Activated gamma-delta T cell treated with anti-CD3 and anti-CD28 coated beads, Interleukin-2, amount 50 U/mL, for 16 hours (primary cell): ENCODE measurements at regions not wholly inside any gene's neighbourhood (a gene's known extent, or its start where the extent isn't known, plus 50 kb on each side); places are given as distances from the start of the nearest gene placed in this dataset.
"Not testable (repeated sequence)": the region's sequence is repeated elsewhere in the genome, so short reads cannot be mapped to it uniquely, and the experiment has no call there.

Source experiments
- DNase-seq: peaks from one replicate; pipeline ENCODE4 v3.0.0-alpha.2; 2020; ENCODE audit warnings: low read depth

DNA sequence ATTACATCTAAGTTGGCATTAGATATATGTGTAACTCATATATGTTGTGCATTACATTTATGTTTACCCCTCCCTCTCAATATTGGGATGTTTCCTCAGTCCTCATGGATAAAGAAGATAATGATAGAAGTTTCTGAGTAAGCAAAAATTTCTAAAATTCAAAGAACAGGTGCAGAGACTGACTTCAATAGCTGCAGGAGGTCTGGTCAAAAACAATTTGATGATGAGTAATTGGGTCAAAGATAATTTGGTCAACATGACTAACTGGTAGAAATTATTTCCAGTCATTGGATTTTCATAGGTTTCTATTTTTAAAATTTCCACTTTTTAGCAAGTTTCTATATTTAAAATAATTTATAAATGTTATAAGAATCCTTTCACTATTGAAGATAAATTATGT lies 1130.9 kb upstream of the SLC39A10 start:
- no peak for DNase-seq

DNA sequence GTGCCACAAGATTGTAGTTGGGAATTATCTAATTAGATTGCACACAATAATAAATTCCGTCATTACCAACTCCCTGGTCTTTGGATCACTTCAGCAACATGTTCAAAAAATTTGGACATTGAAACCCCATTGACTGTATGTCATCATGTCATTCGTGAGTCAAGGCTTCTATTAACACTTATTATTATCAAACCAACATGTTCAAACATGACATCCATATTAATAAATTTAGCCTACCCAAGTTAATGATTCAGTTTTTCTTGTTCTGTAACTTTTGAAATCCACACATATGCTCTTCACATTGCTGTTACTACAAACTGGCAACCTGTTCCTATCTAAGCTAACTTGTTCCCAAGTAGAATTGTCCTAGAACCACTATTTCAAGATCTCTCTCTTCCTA lies 1142.7 kb upstream of the SLC39A10 start:
- DNase-seq, result no peak

DNA sequence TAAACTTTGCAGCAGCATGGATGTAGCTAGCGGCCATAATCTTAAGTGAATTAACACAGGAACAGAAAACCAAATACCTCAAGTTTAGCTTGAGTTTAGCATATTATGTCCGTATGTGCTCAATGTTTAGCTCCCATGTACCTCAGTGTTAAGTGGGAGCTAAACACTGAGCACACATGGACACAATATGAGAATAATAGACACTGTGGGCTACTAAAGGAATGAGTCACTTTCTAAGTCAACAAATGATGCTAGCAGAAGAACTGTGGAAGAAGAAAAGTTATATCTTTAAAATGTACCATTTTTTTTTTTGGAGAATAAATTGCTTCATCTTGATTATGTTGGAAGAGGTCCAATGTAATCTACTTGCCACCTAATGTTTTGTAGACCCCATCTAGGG lies 1146.0 kb upstream of the SLC39A10 start:
- DNase-seq, result not testable (repeated sequence)

DNA sequence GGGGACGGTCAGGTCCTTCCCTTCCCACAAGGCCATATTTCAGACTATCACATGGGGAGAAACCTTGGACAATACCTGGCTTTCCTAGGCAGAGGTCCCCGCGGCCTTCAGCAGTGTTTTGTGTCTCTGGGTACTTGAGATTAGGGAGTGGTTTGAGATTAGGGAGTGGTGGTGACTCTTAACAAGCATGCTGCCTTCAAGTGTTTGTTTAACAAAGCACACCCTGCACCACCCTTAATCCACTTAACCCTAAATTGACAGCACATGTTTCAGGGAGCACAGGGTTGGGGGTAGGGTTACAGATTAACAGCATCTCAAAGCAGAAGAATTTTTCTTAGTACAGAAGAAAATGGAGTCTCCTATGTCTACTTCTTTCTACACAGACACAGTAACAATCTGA lies 1152.2 kb upstream of the SLC39A10 start:
- not testable (repeated sequence) for DNase-seq

DNA sequence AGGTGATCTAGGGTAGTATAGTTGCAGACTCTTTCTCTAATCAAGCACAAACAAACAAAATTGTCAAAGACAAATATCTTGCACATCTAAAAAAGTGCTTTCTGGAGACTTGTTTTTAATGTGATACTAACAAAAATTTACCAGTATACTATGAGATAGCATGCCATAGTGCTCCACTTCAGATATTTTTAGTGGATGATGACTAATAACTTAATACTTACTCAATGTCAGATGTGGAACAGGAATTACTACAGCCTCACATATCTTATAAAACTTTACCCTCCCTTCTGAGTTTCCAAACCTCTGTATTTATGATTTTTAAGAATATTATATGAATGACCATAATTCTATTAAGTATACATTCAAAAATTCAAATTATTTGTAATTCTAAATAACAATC lies 1162.0 kb upstream of the SLC39A10 start:
- DNase-seq, result no peak

DNA sequence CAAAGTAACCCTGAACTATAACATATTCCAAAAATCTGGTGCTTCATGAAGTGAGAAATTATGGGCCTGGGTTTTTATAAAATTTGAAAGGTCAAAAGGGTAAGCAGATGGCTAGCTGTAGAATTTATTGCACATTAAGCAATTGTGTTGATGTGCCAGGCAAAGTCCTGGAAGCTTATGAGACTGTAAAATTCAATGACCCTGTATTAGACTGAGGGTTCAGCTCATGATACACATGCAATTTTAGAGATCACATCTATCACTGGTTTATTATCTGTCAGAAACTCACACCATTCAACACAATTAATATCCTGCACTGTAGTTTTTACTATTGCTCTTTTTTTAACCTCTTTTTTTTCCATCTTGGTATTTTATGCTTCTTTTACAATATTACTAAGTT lies 1162.6 kb upstream of the SLC39A10 start:
- DNase-seq, result no peak

DNA sequence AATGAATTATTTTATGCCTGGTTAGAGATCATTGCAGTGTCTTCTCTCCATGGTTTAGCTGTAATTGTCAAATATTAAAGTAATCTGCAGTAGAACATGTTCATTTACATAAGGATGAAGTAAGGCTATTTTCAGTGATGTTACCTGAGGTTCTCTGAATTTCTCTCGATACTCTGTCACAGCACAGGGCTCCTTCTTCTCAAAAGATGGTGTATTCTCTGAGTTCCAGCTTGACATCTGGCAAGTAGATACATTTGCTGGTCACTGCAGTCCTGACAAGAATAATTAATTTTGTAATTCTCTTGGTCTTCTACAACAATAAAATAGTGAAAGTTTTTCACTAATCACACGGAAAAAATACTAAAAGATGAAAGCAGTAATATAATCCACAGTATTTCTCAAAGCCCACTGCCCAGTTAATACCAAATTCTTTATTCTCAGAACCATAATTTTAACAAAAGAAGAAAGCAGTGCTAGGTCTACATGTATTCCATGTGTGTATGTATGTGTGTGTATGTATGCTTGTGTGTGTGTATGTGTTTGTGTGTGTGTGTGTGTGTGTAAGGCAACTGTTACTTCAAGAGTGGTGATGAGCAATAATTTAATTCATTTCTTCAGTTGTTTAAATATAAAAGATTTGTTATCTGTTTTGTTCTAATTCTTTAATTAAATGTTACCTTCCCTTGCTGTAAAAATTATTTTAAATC lies 1165.5 kb upstream of the SLC39A10 start:
- DNase-seq, result no peak

DNA sequence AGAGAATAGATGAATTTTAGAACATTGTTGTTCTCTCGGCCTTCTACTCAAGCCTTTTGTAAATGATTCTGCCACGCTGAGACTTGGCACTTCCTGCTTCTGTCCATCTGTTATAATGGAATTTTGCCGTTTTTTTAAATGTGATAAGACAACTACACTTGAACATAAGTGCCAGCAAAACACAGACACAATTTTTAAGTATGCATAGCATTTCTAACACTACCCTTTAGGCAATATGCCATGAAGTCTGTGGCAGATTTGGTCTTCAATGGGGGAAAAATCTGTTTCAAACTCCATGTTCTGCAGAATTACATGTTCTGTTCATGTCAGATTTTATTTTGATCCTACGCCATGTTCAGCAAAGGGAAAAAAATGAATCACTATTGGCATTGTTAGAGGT lies 1170.7 kb upstream of the SLC39A10 start:
- no peak for DNase-seq

DNA sequence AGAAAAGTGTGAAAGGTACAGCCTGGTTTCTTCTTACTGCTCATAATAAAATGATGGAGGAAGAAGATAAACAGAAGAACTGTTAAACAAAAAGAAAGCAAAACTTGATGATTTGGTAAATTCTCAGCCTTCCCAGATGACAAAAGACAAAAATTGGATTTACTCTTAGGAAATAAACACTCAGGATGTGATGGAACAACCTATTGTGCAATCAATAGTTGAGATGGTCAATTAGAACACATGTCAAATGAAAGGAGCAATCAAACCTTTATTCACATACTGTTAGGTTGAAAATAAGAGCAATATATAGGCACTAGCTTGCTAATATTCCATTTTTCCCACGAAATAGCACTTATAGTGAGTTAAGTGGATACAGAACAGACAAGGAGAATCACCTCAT lies 1174.0 kb upstream of the SLC39A10 start:
- DNase-seq, result no peak

DNA sequence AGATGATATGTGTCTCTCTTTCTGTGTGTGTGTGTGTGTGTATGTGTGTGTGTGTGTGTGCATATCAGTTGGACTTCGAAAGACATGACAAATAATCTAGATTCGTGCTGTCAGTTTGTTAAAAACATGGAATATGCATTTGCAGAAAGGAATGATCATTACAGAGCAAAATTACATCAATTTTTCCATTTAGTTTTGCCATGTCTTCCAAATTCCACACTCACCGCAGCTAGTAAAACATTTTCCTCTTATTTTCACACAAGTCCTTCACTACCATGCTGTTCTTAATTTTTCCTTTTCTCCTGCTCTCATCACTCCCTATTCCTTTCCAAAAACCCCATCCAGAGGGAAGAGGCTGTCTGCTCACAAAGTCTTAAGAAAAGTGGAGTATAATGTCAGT lies 1191.4 kb upstream of the SLC39A10 start:
- no peak for DNase-seq

DNA sequence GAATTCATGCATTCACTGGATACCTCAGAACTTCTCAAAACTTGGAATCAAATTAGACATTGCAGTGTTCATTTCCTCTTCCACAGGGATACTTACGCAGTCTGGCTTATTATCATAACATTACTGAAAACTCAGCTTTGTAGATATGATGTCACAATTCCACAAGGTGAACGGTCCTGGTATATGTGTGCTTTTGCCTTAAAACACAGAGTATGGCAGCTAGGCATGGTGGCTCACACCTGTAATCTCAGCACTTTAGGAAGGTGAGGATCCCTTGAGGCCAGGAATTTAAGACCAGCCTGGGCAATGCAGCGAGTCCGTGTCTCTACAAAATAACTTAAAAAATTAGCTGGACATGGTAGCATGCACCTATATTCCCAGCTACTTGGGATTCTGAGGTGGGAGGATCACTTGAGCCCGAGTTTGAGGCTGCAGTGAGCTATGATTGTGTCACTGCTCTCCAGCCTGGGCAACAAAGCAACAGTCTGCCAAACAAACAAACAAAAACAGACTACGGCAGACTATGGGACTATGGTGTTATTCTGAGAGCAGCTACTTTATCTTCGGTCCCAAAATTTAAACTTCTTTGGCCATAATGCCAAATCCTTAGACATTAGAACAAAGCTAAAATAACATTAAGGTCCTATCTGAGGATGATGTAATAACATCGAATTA lies 1191.9 kb upstream of the SLC39A10 start:
- no peak for DNase-seq

DNA sequence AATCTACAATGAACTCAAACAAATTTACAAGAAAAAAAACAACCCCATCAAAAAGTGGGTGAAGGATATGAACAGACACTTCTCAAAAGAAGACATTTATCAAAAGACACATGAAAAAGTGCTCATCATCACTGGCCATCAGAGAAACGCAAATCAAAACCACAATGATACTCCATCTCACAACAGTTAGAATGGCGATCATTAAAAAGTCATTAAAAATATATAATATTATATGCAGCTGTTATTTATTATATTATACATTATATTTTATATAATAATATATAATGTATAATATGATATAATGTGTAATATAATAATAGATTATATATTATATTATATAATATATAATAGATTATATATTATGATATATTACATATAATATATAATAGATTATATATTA lies 1194.1 kb upstream of the SLC39A10 start:
- DNase-seq, result not testable (repeated sequence)

DNA sequence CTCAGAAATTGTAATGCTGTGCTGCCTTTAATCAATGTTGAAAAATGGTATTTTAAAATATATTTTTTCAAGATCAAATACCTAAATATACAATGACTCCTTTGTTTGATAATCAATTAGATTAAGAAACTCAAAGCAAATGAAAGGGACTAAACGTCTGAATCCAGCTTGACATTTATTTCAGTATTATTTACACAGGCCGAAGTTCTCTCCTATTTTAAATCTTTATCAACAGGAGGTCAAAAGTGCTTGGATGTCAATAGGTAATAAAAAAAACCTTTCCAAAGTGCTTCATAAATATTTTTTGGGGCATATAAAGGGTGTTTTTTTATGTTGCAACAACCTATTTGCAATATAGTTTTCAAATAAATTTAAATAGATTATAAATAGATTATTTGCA lies 1201.7 kb upstream of the SLC39A10 start:
- DNase-seq, result no peak

DNA sequence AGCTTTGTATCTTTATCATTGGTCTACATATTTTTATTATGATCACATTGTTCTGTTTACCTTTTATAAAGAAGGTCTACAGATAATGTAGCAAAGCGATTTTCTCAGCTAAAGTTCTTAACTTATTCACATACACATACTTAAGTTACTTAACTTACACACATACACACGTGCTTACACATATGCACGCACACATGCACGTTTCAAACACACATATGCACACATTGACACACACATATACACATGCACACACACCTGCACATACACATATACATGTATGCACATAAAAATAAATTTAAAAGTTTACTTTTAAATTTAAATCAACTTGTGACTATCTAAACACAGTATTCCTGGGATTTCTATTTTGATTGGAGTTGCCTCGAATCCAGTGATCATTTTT lies 1204.5 kb upstream of the SLC39A10 start:
- DNase-seq, result no peak

DNA sequence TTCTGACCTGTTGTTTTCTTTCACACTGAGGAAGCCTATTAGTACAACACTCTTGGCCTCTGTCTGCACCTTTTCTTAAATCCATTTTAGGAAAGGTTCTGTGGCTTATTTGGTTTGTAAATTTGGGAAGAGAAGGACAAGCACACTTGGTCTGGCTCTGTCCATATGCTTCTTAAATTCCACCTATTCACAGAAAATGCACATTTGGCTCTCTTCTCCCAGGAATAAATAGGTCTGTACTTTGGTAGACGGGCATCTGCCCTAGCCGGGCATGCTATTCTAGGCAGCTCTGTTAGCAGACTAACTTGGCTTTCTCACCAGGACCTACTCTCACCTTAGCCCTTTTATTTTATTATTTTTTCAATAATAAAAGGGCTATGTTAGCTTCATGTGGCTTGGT lies 1211.8 kb upstream of the SLC39A10 start:
- no peak for DNase-seq

DNA sequence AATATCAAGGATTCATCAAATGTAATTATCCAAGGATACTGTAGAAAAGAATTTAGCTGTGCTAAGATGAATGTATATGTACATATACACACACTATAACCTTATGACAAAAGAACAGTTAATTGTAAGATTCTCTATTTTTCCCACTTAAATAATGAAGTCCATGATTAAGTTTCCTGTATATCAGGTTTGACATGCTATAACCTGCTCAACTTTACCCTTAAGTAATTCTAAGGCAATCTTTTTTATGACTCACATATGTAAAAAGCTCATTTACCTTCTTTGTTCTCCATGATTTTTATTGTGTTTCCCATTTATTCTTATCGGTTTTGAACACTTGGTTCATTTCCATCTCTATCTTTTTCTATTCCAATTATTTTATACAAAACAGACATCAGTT lies 1213.1 kb upstream of the SLC39A10 start:
- DNase-seq, result no peak

DNA sequence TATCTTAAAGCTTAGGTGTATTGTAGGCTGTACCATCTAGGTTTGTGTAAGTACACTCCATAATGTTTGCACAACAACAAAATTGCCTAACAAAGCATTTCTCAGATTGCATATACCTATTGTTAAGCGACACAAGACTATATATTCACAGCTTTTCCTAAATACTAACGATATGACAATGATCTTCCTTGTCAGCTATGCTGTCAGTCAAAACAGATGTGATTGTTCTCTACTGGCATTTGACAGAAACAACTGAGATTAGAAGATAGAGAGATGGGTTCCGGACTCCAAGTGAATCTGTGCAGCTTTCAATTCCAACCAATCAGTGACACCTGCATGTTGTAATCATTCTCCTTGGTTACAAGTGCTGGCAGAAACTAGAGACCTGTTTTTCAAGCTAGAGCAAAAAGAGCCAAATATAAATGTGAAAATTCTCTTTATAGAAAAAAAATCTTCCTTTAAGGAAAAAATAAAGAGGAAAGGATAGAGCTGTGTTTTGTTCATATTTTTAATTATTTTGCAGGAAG lies 1232.3 kb upstream of the SLC39A10 start:
- no peak for DNase-seq

DNA sequence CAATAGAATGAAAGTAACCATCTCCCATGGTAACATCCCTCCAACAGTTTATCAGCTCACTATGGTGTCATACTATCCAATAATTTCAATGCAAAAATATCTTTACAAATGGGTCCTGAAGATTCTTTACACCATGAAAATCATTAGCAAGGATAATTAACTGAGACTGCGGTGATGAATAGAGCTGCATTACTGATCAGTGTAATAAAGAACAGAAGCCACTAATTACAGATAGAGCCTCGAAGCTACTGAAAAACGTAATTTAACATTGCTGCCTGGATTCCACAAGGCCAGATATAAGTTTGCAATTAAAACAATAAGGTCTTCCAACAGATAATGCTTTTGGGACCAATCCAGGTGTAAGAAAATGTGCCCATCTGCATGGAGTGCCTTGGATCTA lies 1245.8 kb upstream of the SLC39A10 start:
- DNase-seq, result no peak

DNA sequence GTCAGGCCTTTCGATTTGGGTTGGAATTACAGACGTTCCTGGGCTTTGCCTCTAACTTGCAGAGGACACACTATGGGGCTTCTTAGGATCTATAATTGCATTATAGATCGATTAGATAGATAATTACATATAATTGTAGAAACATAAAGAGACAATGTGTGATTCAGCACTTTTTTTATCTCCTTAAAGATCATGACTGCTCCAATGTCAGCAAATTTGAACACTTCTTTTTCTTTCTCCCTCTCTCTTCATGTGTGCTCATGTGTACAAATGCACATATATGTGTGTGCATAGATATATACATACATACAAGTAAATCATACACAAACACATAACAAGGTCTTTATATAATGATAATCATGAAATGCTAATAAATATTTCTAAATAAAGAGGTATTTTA lies 1261.2 kb upstream of the SLC39A10 start:
- no peak for DNase-seq

DNA sequence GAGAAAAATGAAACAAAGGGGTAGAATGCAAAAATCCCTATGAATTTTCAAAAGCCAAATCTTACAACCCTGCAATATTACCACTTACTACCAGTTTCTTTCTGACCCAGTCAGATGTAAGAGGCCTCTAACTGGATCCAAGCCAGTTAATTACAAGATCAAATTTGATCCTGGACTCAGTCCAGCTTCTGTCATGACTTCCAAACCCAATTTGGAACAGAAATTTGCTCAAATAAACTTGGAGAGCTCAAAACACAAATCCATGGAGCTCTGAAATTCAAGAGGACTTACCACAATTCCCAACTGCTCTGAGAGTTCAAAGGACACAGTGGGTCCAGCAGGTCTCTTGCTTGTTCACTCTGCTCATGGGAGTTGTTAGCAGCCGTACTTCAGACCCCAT lies 1271.7 kb upstream of the SLC39A10 start:
- no peak for DNase-seq

DNA sequence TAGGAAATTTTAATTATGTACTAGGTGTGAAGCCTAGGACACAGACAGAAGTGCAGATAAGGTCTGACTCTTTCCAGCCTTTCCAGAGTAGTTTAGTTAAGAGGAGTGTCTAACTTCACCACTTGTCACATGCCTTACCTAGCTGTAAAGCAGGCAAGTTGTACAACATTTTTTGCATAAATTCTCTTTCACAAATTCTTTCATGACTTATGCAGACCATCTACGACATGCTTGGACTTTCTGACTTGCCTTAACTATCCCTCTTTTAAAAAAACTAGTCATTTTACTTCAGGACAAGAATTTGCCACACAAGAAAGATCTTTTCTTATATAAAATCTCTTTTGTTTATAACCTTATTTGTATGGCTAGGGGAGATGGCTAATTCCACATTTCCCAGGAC lies 1273.6 kb upstream of the SLC39A10 start:
- DNase-seq, result no peak

DNA sequence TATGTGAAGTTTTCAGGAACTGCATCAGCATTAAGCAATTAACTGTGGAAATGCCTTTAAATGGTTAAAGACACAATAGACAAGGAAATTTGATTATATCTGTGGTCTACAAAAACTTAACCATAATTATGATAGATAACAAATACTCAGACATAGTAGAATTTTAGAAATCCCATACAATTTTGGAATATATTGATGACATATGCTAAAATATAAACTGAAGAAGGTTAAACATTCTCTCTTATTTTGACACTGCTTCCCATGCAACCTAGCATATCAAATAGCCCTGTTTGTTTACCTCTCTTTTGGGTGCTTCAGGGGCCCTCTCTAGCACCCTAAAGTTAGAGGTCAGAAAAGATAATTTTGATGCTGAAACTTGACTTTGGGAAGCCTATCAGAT lies 1274.8 kb upstream of the SLC39A10 start:
- DNase-seq, result no peak

DNA sequence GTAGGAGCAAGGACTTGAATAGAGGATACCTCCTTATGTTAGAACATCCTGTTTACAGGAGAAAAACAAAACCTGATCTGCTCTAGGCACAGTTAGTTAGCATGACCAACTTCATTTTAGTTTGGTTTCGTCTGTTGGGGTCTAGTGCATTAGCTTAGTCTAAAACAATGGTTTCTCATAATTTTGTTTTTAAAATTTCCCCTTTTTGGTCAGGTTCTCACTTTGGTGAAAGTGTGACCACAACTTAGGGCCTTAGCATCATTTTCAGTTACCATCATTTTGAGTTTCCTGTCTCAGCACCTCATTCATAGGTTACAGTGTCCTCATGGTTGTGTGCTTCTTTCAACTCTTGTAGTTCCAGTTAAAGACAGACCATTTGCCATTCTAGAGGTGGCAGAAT lies 1277.0 kb upstream of the SLC39A10 start:
- DNase-seq, result no peak

DNA sequence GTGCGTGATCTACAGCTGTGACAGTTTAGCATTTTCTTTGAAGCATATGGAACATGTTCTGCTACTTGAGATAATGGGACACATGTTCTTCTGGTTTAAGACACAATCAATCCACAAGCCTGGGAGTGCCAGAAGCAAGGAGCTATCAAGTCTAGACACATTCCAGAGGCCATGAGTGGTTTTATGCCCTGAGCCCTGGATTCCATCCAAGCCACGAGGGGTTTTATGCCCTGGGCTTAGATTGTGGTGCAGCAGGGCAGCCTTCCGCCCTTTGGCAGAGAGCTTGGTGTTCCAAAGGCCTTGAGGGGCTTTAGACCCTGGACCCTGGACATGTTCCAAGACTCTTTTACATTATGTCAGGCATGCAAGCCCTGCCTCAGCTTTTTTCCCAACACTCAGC lies 1289.6 kb upstream of the SLC39A10 start:
- not testable (repeated sequence) for DNase-seq
